ENCODE measurements at regions not wholly inside any gene's neighbourhood (a gene's known extent, or its start where the extent isn't known, plus 50 kb on each side); places are given as distances from the start of the nearest gene placed in this dataset.
A peak's percentile ranks its signal among the peaks of the same experiment; 100 is the strongest.

GRCh38 chr10:27451054-27451453 lies 53.0 kb upstream of the RAB18 start:
- no peak for DNase-seq (ENCODE audit: low read depth)
- no peak for TF ChIP-seq CTCF (IDR thresholded peaks at IDR 0.05; ENCODE audit: insufficient read depth, low read depth, low read length, missing control alignments)
- no peak overlapping the region for H3K4me3 ChIP-seq (ENCODE audit: low read length)

- DNase-seq (ENCODE audit: low read depth): no peak
- H3K4me3 ChIP-seq (ENCODE audit: low read length): no peak overlapping the region
- no peak for TF ChIP-seq CTCF (IDR thresholded peaks at IDR 0.05; ENCODE audit: insufficient read depth, low read depth, low read length, missing control alignments)
Measured at GRCh38 chr10:27450225-27450624, 53.9 kb upstream of the RAB18 start.

GRCh38 chr10:27449571-27449970 lies 54.5 kb upstream of the RAB18 start:
- TF ChIP-seq CTCF (IDR thresholded peaks at IDR 0.05; ENCODE audit: insufficient read depth, low read depth, low read length, missing control alignments): no peak
- no peak for DNase-seq (ENCODE audit: low read depth)
- no peak overlapping the region for H3K4me3 ChIP-seq (ENCODE audit: low read length)

GRCh38 chr10:27448921-27449320 lies 55.2 kb upstream of the RAB18 start:
- DNase-seq (ENCODE audit: low read depth): peak; percentile 84
- TF ChIP-seq CTCF (IDR thresholded peaks at IDR 0.05; ENCODE audit: insufficient read depth, low read depth, low read length, missing control alignments): no peak
- H3K4me3 ChIP-seq (ENCODE audit: low read length): no peak overlapping the region

- H3K4me3 ChIP-seq (ENCODE audit: low read length): no peak overlapping the region
- no peak for DNase-seq (ENCODE audit: low read depth)
- TF ChIP-seq CTCF (IDR thresholded peaks at IDR 0.05; ENCODE audit: insufficient read depth, low read depth, low read length, missing control alignments): no peak
Measured at GRCh38 chr10:27447540-27447939, 56.6 kb upstream of the RAB18 start.

GRCh38 chr10:27446091-27446918 lies 57.8 kb upstream of the RAB18 start:
- TF ChIP-seq CTCF (IDR thresholded peaks at IDR 0.05; ENCODE audit: insufficient read depth, low read depth, low read length, missing control alignments): peak; percentile 46
- no peak overlapping the region for H3K4me3 ChIP-seq (ENCODE audit: low read length)
- peak; percentile 57 for DNase-seq (ENCODE audit: low read depth)

GRCh38 chr10:27445070-27445469 lies 59.0 kb upstream of the RAB18 start:
- TF ChIP-seq CTCF (IDR thresholded peaks at IDR 0.05; ENCODE audit: insufficient read depth, low read depth, low read length, missing control alignments): no peak

More at GRCh38 chr10:27445070-27445469, 59.0 kb upstream of the RAB18 start:
- no peak for DNase-seq (ENCODE audit: low read depth)
- no peak overlapping the region for H3K4me3 ChIP-seq (ENCODE audit: low read length)
